Prostate gland (tissue), 2 donors: ENCODE measurements at regions not wholly inside any gene's neighbourhood (a gene's known extent, or its start where the extent isn't known, plus 50 kb on each side); places are given as distances from the start of the nearest gene placed in this dataset.

ENCODE experiments used
- CTCF ChIP-seq, 4 experiments: fragments of 200-600 bp in 2 of 4; fragments of 450-650 bp in 2 of 4; sonication (generic) in 2 of 4; IDR thresholded peaks; 1 replicate in 3 of 4; 2 replicates in 1 of 4; pipeline ENCODE4 v1.5.1; 2016 to 2019; ENCODE audit warnings: antibody characterized with exemption in 4 of 4, mild to moderate bottlenecking in 2 of 4, moderate library complexity in 2 of 4
- POLR2A ChIP-seq: fragments of 450-650 bp; IDR thresholded peaks from one replicate; pipeline ENCODE4 v1.6.1; 2016; ENCODE audit warnings: antibody characterized with exemption, mild to moderate bottlenecking
- POLR2AphosphoS5 ChIP-seq: sonication (generic); formaldehyde crosslinking; IDR thresholded peaks from one replicate; pipeline ENCODE4 v1.6.1; 2017; ENCODE audit warnings: antibody characterized with exemption

- no peak for TF ChIP-seq CTCF (IDR thresholded peaks at IDR 0.05)
- no peak for TF ChIP-seq POLR2AphosphoS5
- no peak for TF ChIP-seq POLR2A
Observed at GRCh38 chr4:164318350-164318749, 435.6 kb upstream of the SMIM31 start.
